HEK293T (cell line): ENCODE measurements at regions not wholly inside any gene's neighbourhood (a gene's known extent, or its start where the extent isn't known, plus 50 kb on each side); places are given as distances from the start of the nearest gene placed in this dataset.

ENCODE experiments used
- CTCF ChIA-PET: fragments of 350-600 bp; formaldehyde crosslinking; extraction: SDS; loops from one replicate; lab custom pipeline; 2021; ENCODE audit warnings: antibody characterized with exemption, inconsistent platforms; lab: Yijun Ruan, JAX
- POLR2A ChIA-PET: fragments of 350-600 bp; formaldehyde crosslinking; extraction: SDS; loops from one replicate; lab custom pipeline; 2020; ENCODE audit warnings: antibody characterized with exemption, inconsistent platforms; lab: Yijun Ruan, JAX
- DNase-seq: peaks from one replicate; pipeline ENCODE4 v3.0.0; 2012; ENCODE audit warnings: mixed read lengths; ENCODE audit errors: extremely low spot score
- ARNT ChIP-seq: fragments of 450-650 bp; IDR thresholded peaks from 2 replicates; pipeline ENCODE4 v1.6.1; 2017; ENCODE audit warnings: mild to moderate bottlenecking
- BHLHE40 ChIP-seq: fragments of 450-650 bp; IDR thresholded peaks from 2 replicates; pipeline ENCODE4 v1.6.1; 2016; ENCODE audit warnings: mild to moderate bottlenecking, moderate library complexity, borderline replicate concordance
- CTBP1 ChIP-seq: fragments of 450-650 bp; IDR thresholded peaks from 2 replicates; pipeline ENCODE4 v1.6.1; 2016; ENCODE audit warnings: borderline replicate concordance
- ELF4 ChIP-seq: fragments of 450-650 bp; IDR thresholded peaks from 2 replicates; pipeline ENCODE4 v1.6.1; 2017; ENCODE audit warnings: antibody characterized with exemption
- FOXA1 ChIP-seq: fragments of 450-650 bp; IDR thresholded peaks from 2 replicates; pipeline ENCODE4 v1.6.1; 2016; ENCODE audit warnings: mild to moderate bottlenecking
- FOXK2 ChIP-seq: fragments of 450-650 bp; IDR thresholded peaks from 2 replicates; pipeline ENCODE4 v1.6.1; 2016; ENCODE audit warnings: mild to moderate bottlenecking
- FOXM1 ChIP-seq: fragments of 450-650 bp; IDR thresholded peaks from 2 replicates; pipeline ENCODE4 v1.6.1; 2017; ENCODE audit warnings: mild to moderate bottlenecking, borderline replicate concordance
- HDGF ChIP-seq: fragments of 450-650 bp; IDR thresholded peaks from 2 replicates; pipeline ENCODE4 v1.6.1; 2017; ENCODE audit warnings: antibody characterized with exemption, borderline replicate concordance
- L3MBTL2 ChIP-seq: fragments of 450-650 bp; conservative IDR thresholded peaks from 2 replicates; pipeline ENCODE4 v1.6.1; 2016; ENCODE audit warnings: mild to moderate bottlenecking
- LEF1 ChIP-seq: fragments of 450-650 bp; IDR thresholded peaks from 2 replicates; pipeline ENCODE4 v1.6.1; 2017; ENCODE audit warnings: mild to moderate bottlenecking, borderline replicate concordance
- NFRKB ChIP-seq: fragments of 450-650 bp; IDR thresholded peaks from 2 replicates; pipeline ENCODE4 v1.6.1; 2016; ENCODE audit warnings: mild to moderate bottlenecking, moderate library complexity
- PKNOX1 ChIP-seq: fragments of 450-650 bp; IDR thresholded peaks from 2 replicates; pipeline ENCODE4 v1.6.1; 2016
- SP1 ChIP-seq: fragments of 450-650 bp; IDR thresholded peaks from 2 replicates; pipeline ENCODE4 v1.6.1; 2017
- SUZ12 ChIP-seq: fragments of 450-650 bp; IDR thresholded peaks from 2 replicates; pipeline ENCODE4 v1.6.1; 2016; ENCODE audit warnings: mild to moderate bottlenecking
- TARDBP ChIP-seq: fragments of 450-650 bp; IDR thresholded peaks from 2 replicates; pipeline ENCODE4 v1.6.1; 2016
- ZNF384 ChIP-seq: fragments of 450-650 bp; IDR thresholded peaks from 2 replicates; pipeline ENCODE4 v1.6.1; 2016

GRCh38 chr18:73199151-73199550 is 331.4 kb upstream of the NETO1 start:
- DNase-seq: no peak
- POLR2A ChIA-PET: no interaction called here
- CTCF ChIA-PET: no interaction called here
- TF ChIP-seq TARDBP: no peak
- TF ChIP-seq FOXM1: no peak
- no peak for TF ChIP-seq LEF1
- no peak for TF ChIP-seq L3MBTL2
- TF ChIP-seq CTBP1: no peak
- TF ChIP-seq ZNF384: no peak

GRCh38 chr18:73189718-73190117 is 321.9 kb upstream of the NETO1 start:
- ChIA-PET POLR2A (no interaction called here), CTCF (no interaction called here)
- TF ChIP-seq NFRKB (no peak), ARNT (no peak), FOXM1 (no peak), TARDBP (no peak), ZNF384 (no peak), SP1 (no peak), L3MBTL2 (no peak), ELF4 (no peak), SUZ12 (no peak), LEF1 (no peak)
- DNase-seq: no peak

GRCh38 chr18:73168236-73168635 is 300.4 kb upstream of the NETO1 start:
- DNase-seq: no peak
- no peak for TF ChIP-seq SP1
- TF ChIP-seq FOXM1: no peak
- no peak for TF ChIP-seq L3MBTL2
- no peak for TF ChIP-seq NFRKB
- TF ChIP-seq FOXA1: no peak
- TF ChIP-seq ELF4: no peak
- no peak for TF ChIP-seq LEF1
- TF ChIP-seq TARDBP: no peak
- TF ChIP-seq PKNOX1: no peak
- no peak for TF ChIP-seq ARNT
- POLR2A ChIA-PET: no interaction called here
- CTCF ChIA-PET: no interaction called here

- POLR2A ChIA-PET: no interaction called here
- DNase-seq: no peak
- CTCF ChIA-PET: no interaction called here
- TF ChIP-seq FOXK2: no peak
- TF ChIP-seq CTBP1: no peak
- TF ChIP-seq FOXA1: no peak
- no peak for TF ChIP-seq ZNF384
- no peak for TF ChIP-seq TARDBP
- TF ChIP-seq L3MBTL2: no peak
- no peak for TF ChIP-seq NFRKB
- no peak for TF ChIP-seq SP1
- TF ChIP-seq BHLHE40: no peak
- TF ChIP-seq ELF4: no peak
- no peak for TF ChIP-seq HDGF
- no peak for TF ChIP-seq LEF1
- no peak for TF ChIP-seq ARNT
- TF ChIP-seq SUZ12: no peak
- no peak for TF ChIP-seq PKNOX1
- TF ChIP-seq FOXM1: no peak
These were observed 296.6 kb upstream of the NETO1 start for GRCh38 chr18:73164430-73164829.

GRCh38 chr18:73163236-73163635 is 295.4 kb upstream of the NETO1 start:
- DNase-seq: no peak
- CTCF ChIA-PET: no interaction called here
- POLR2A ChIA-PET: no interaction called here
- no peak for TF ChIP-seq L3MBTL2
- no peak for TF ChIP-seq PKNOX1
- TF ChIP-seq ZNF384: no peak
- TF ChIP-seq FOXK2: no peak
- TF ChIP-seq BHLHE40: no peak
- TF ChIP-seq ELF4: no peak
- TF ChIP-seq CTBP1: no peak
- TF ChIP-seq ARNT: no peak
- no peak for TF ChIP-seq LEF1
- no peak for TF ChIP-seq TARDBP
- TF ChIP-seq FOXM1: no peak
- TF ChIP-seq SUZ12: no peak
- no peak for TF ChIP-seq FOXA1
- TF ChIP-seq HDGF: no peak
- TF ChIP-seq NFRKB: no peak
- TF ChIP-seq SP1: no peak

GRCh38 chr18:73156117-73156516 is 288.3 kb upstream of the NETO1 start:
- ChIA-PET POLR2A (no interaction called here), CTCF (no interaction called here)
- DNase-seq: no peak
- TF ChIP-seq NFRKB (no peak), BHLHE40 (no peak), ZNF384 (no peak), ELF4 (no peak), FOXM1 (no peak), SUZ12 (no peak), HDGF (no peak), LEF1 (no peak), CTBP1 (no peak), FOXK2 (no peak), SP1 (no peak), L3MBTL2 (no peak)
